ENCODE measurements at regions not wholly inside any gene's neighbourhood (a gene's known extent, or its start where the extent isn't known, plus 50 kb on each side); places are given as distances from the start of the nearest gene placed in this dataset.

- Histone ChIP-seq H3K9me3 (ENCODE audit: insufficient read depth in 2 of 2, low read depth in 1 of 2, low read length in 1 of 2) (no peaks in the 10 kb centered on the region), H2AFZ (ENCODE audit: low read length) (peak overlapping the region; percentile 35; the same call in 1 of the 2 replicates), H3K4me1 (replicated peaks in 1 of 4; ENCODE audit: control insufficient read depth in 3 of 4, insufficient read depth in 4 of 4, low read length in 3 of 4) (peaks cover 0 to 4% (median 0%) of the 10 kb centered on the region in 4 experiments; a peak in 1 of 7 replicates), H4K91ac (replicated peaks; ENCODE audit: insufficient read length, low read length) (no peak overlapping the region), H4K8ac (ENCODE audit: extremely low read depth, insufficient read depth, low read length) (no peak overlapping the region), H2BK20ac (ENCODE audit: low read length) (no peak overlapping the region), H3K36me3 (ENCODE audit: control insufficient read depth in 2 of 4, insufficient read depth in 4 of 4, low read length in 3 of 4) (no peaks in the 10 kb centered on the region), H3K4me2 (ENCODE audit: insufficient read depth in 1 of 2, low read depth in 2 of 2, low read length in 2 of 2) (no peak overlapping the region), H3K18ac (ENCODE audit: extremely low read depth, low read length) (no peak overlapping the region), H2BK5ac (ENCODE audit: low read depth, low read length) (no peak overlapping the region), H3K79me1 (ENCODE audit: low read depth, low read length) (no peaks in the 10 kb centered on the region), H2BK12ac (ENCODE audit: low read depth, low read length) (no peak overlapping the region), H2BK120ac (replicated peaks; ENCODE audit: low read depth, low read length) (no peak overlapping the region), H4K5ac (ENCODE audit: insufficient read length, low read depth, low read length) (no peak overlapping the region), H3K9ac (replicated peaks in 1 of 4; ENCODE audit: extremely low read depth in 1 of 4, low read depth in 3 of 4, low read length in 3 of 4) (no peak overlapping the region), H3K4me3 (ENCODE audit: extremely low read depth in 1 of 4, insufficient read depth in 2 of 4, low read depth in 3 of 4, low read length in 4 of 4) (no peak overlapping the region), H3K27me3 (replicated peaks in 1 of 4; ENCODE audit: control insufficient read depth in 3 of 4, extremely low read depth in 1 of 4, insufficient read depth in 3 of 4, low read length in 3 of 4) (no peaks in the 10 kb centered on the region), H2AK5ac (ENCODE audit: low read depth, low read length) (no peak overlapping the region), H3K14ac (ENCODE audit: insufficient read length) (no peak overlapping the region), H3K23ac (ENCODE audit: insufficient read length) (no peak overlapping the region), H3K79me2 (ENCODE audit: control insufficient read depth in 1 of 2, insufficient read depth in 2 of 2, low read length in 2 of 2) (no peaks in the 10 kb centered on the region), H3K56ac (replicated peaks; ENCODE audit: insufficient read length, low read depth, low read length) (no peak overlapping the region), H3K27ac (ENCODE audit: low read depth, low read length) (no peak overlapping the region), H3K23me2 (ENCODE audit: low read depth, low read length) (no peaks in the 10 kb centered on the region; the same call in 1 of the 2 replicates), H2BK15ac (ENCODE audit: low read length) (no peak overlapping the region), H4K20me1 (replicated peaks in 1 of 2; ENCODE audit: control insufficient read depth in 1 of 2, insufficient read depth in 2 of 2, low read length in 2 of 2) (no peaks in the 10 kb centered on the region), H3K4ac (replicated peaks; ENCODE audit: insufficient read length, low read depth, low read length) (no peak overlapping the region)
- no peak for FAIRE-seq
- ChIA-PET POLR2A (ENCODE audit: partially characterized antibody) (interaction anchor here (0.6 to 1.5 kb wide), 2 partner anchors 100 to 114 kb away, joined by 3 to 5 read pairs; no protein-coding TSS in a partner anchor), CTCF (ENCODE audit: partially characterized antibody) (interaction anchor here (0.7 to 1.3 kb wide), 4 partner anchors 18 to 723 kb away, joined by 3 to 4 read pairs (median 4); no protein-coding TSS in a partner anchor)
- WGBS, 2 experiments (ENCODE audit: extremely low coverage in 1 of 2, insufficient coverage in 1 of 2, insufficient read length in 1 of 2, insufficient replicate concordance in 2 of 2, low coverage in 1 of 2, low lambda C conversion rate in 2 of 2, missing lambda C conversion rate in 1 of 2) = 88% methylated on average over 9 of the region's 9 CpGs; no CpG with 5 or more reads in 1 of the 2 experiments
- TF ChIP-seq MAX (IDR thresholded peaks at IDR 0.05) (peak; percentile 85), HDAC6 (IDR thresholded peaks at IDR 0.05; ENCODE audit: low read depth, low read length) (no peak), E2F6 (IDR thresholded peaks at IDR 0.05) (peak; percentile 39; the same call in 1 of the 2 replicates)
- no peak for DNase-seq (ENCODE audit: low read depth in 1 of 2, low spot score in 2 of 2)
Observed at GRCh38 chr2:6754419-6754818, 111.3 kb downstream of the CMPK2 start.

All from H1 (cell line).